GM12873 (cell line): ENCODE measurements at regions not wholly inside any gene's neighbourhood (a gene's known extent, or its start where the extent isn't known, plus 50 kb on each side); places are given as distances from the start of the nearest gene placed in this dataset.

ENCODE experiments used
- CTCF ChIP-seq: IDR thresholded peaks from 2 replicates; pipeline ENCODE4 v1.5.1; 2012; ENCODE audit warnings: low read depth, mild to moderate bottlenecking, moderate library complexity, low read length, control low read depth; ENCODE audit not compliant: insufficient read depth; ENCODE audit errors: missing control alignments

GRCh38 chr1:98280049-98280448 is 359.2 kb upstream of the DPYD start:
- TF ChIP-seq CTCF = no peak

- TF ChIP-seq CTCF = no peak
Measured at GRCh38 chr1:98278055-98278454, 357.2 kb upstream of the DPYD start.

GRCh38 chr1:98277118-98277517 is 356.3 kb upstream of the DPYD start:
- no peak for TF ChIP-seq CTCF

GRCh38 chr1:98276514-98276913 is 355.7 kb upstream of the DPYD start:
- TF ChIP-seq CTCF = no peak

GRCh38 chr1:98268316-98268715 is 347.5 kb upstream of the DPYD start:
- TF ChIP-seq CTCF = no peak

GRCh38 chr1:98267423-98267822 is 346.6 kb upstream of the DPYD start:
- TF ChIP-seq CTCF = no peak

- no peak for TF ChIP-seq CTCF
Measured at GRCh38 chr1:98264727-98265126, 343.9 kb upstream of the DPYD start.
